Esophagus muscularis mucosa (tissue), 4 donors: ENCODE measurements at regions not wholly inside any gene's neighbourhood (a gene's known extent, or its start where the extent isn't known, plus 50 kb on each side); places are given as distances from the start of the nearest gene placed in this dataset.
"Not testable (repeated sequence)": the region's sequence is repeated elsewhere in the genome, so short reads cannot be mapped to it uniquely, and the experiment has no call there.

Experiments used
- DNase-seq: peaks from one replicate; pipeline ENCODE4 v3.0.0-alpha.2; 2017; ENCODE audit errors: extremely low spot score
- H3K27ac ChIP-seq, 4 donors: fragments of 200-600 bp; sonication (generic); replicated peaks in 1 of 4; 1 replicate in 3 of 4; 2 replicates in 1 of 4; pipeline ENCODE4 v1.5.1; 2016 to 2019; ENCODE audit warnings: mild to moderate bottlenecking in 1 of 4
- H3K27me3 ChIP-seq, 4 donors: fragments of 200-600 bp; sonication (generic); one replicate each; pipeline versions ENCODE4 v1.5.1 to v1.6.0; 2016 to 2019
- H3K36me3 ChIP-seq, 4 donors: fragments of 200-600 bp; sonication (generic); one replicate each; pipeline ENCODE4 v1.5.1; 2016 to 2019
- H3K4me1 ChIP-seq, 4 donors: fragments of 200-600 bp; sonication (generic); one replicate each; pipeline ENCODE4 v1.5.1; 2016 to 2019
- H3K4me3 ChIP-seq, 4 donors: fragments of 200-600 bp; sonication (generic); 1 replicate in 2 of 4; 2 replicates in 2 of 4; pipeline ENCODE4 v1.5.1; 2016 to 2019; ENCODE audit warnings: mild to moderate bottlenecking in 4 of 4, moderate library complexity in 1 of 4
- H3K9me3 ChIP-seq, 4 donors: fragments of 200-600 bp; sonication (generic); 1 replicate in 3 of 4; 2 replicates in 1 of 4; pipeline ENCODE4 v1.5.1; 2016 to 2019
- CTCF ChIP-seq, 3 experiments: fragments of 200-600 bp in 2 of 3; fragments of 450-650 bp in 1 of 3; sonication (generic) in 2 of 3; IDR thresholded peaks; one replicate each; pipeline ENCODE4 v1.5.1; 2017 to 2019; ENCODE audit warnings: antibody characterized with exemption in 3 of 3, mild to moderate bottlenecking in 2 of 3, moderate library complexity in 1 of 3
- EP300 ChIP-seq: sonication (generic); formaldehyde crosslinking; IDR thresholded peaks from one replicate; pipeline ENCODE4 v1.6.1; 2017; ENCODE audit warnings: antibody characterized with exemption
- POLR2A ChIP-seq: fragments of 450-650 bp; IDR thresholded peaks from one replicate; pipeline ENCODE4 v1.6.1; 2017; ENCODE audit warnings: antibody characterized with exemption, moderate library complexity, mild to moderate bottlenecking, low read depth
- POLR2AphosphoS5 ChIP-seq, 2 donors: sonication (generic); formaldehyde crosslinking; IDR thresholded peaks; one replicate each; pipeline ENCODE4 v1.6.1; 2017; ENCODE audit warnings: antibody characterized with exemption in 2 of 2
- WGBS: methylation state at CpG from one replicate; pipeline ENCODE4 v1.1.5; 2018; 5-methylcytosine and 5-hydroxymethylcytosine counted together
- intact Hi-C: fragments of 100-400 bp; cut with DNase I; formaldehyde crosslinking; loops from one replicate; pipeline ENCODE4 v1.15.1; 2023

DNA sequence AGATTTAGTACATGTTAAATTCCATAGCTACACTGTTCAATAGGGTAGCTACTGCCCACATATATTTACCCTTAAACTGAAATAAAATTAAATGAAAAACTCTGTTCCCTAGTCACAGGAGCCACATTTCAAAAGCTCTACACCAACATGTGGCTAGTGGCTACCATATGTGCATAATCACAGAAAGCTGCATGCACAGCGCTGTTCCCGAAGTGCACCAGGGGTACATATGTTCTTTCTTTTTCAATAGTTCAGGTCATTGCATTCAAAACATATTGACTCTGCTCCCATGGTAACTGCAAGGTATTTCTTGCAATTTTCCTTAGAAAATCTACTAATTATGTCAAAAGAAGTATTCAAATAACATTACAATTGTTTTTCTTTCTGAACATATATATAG is 591.2 kb downstream of the PDHA2 start:
- Histone ChIP-seq H3K9me3 (no peaks in the 10 kb centered on the region), H3K36me3 (no peaks in the 10 kb centered on the region), H3K4me3 (no peak overlapping the region), H3K4me1 (no peaks in the 10 kb centered on the region), H3K27me3 (no peaks in the 10 kb centered on the region), H3K27ac (no peak overlapping the region)
- TF ChIP-seq POLR2A (no peak), EP300 (no peak), POLR2AphosphoS5 (IDR thresholded peaks at IDR 0.05) (no peak), CTCF (IDR thresholded peaks at IDR 0.05) (no peak)
- 96% methylated on average over 2 of the region's 2 CpGs for WGBS
- DNase-seq: no peak
- intact Hi-C loops: no loop called here

DNA sequence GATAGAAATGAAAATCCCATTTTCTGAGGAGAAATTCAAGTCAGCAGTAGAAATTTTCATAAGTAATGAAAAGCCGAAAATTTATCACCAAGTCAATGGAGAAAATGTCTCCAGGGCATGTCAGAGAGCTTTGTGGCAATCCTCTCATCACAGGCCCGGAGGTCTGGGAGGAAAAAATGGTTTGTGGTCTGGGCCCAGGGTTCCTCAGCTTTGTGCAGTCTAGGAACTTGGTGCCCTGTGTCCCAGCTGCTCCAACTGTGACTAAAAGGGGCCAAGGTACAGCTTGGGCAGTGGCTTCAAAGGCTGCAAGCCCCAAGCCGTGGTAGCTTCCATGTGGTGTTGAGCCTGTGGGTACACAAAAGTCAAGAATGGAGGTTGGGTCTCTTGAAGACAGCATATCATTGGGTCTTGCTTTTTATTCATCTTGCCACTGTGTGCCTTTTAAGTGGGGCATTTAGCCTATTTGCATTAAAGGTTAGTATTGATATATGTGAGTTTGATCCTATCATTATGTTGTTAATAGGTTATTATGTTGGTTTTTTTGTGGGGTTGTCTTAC is 608.5 kb downstream of the PDHA2 start:
- H3K4me1 ChIP-seq: no peaks in the 10 kb centered on the region
- WGBS: 67% methylated on average over 3 of the region's 3 CpGs
- DNase-seq: no peak
- intact Hi-C loops: no loop called here
- H3K4me3 ChIP-seq: no peak overlapping the region
- no peaks in the 10 kb centered on the region for H3K27me3 ChIP-seq
- H3K36me3 ChIP-seq: no peaks in the 10 kb centered on the region
- H3K9me3 ChIP-seq: peaks cover 0 to 25% (median 15%) of the 10 kb centered on the region in 4 donors
- H3K27ac ChIP-seq: no peak overlapping the region
- TF ChIP-seq POLR2AphosphoS5 (IDR thresholded peaks at IDR 0.05): no peak
- TF ChIP-seq EP300: no peak
- no peak for TF ChIP-seq CTCF (IDR thresholded peaks at IDR 0.05)
- no peak for TF ChIP-seq POLR2A

DNA sequence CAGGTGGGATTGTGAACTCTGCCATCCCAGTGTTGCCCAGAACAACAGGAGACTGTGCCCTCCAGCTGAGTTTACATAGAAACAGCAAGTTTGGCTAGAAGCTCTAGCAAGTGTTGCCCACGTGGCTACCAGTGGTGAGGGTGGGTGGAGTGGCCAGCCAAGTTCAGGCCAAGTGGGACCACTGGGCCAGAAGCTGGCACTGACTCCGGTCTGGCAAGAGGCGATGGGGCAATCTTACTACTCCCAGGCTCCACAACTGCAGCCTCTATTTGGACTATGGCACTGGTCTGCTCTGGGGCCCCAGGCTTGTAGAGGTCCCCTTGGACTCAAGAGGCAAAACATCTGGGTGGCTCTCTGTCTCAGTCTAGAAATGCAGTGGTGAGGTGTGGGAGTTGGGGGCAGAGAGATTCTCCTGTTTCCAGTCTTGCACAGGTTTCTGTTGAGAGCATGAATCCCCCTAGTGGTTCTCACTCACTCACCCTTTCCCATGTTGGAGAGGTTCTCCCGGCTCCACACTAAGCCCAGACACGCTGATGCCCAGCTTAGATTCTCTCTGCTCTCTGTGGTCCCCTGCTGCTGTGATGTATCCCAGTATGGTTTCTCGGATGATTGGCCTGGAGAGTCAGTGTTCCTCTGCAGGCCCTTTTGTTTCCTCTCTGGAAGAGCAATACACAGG is 615.3 kb downstream of the PDHA2 start:
- no peaks in the 10 kb centered on the region for H3K4me1 ChIP-seq
- H3K36me3 ChIP-seq: no peaks in the 10 kb centered on the region
- TF ChIP-seq CTCF (IDR thresholded peaks at IDR 0.05) (no peak), POLR2A (no peak), POLR2AphosphoS5 (IDR thresholded peaks at IDR 0.05) (no peak), EP300 (no peak)
- no peak overlapping the region for H3K27ac ChIP-seq
- H3K9me3 ChIP-seq: peaks cover 0 to 4% (median 0%) of the 10 kb centered on the region in 4 donors
- 84% methylated on average over 5 of the region's 6 CpGs for WGBS
- no peaks in the 10 kb centered on the region for H3K27me3 ChIP-seq
- H3K4me3 ChIP-seq: no peak overlapping the region
- no peak for DNase-seq
- intact Hi-C loops: no loop called here

- intact Hi-C loops, DNase-seq, H3K4me1 ChIP-seq, H3K36me3 ChIP-seq, H3K4me3 ChIP-seq, H3K27me3 ChIP-seq, H3K9me3 ChIP-seq, H3K27ac ChIP-seq: not testable (repeated sequence)
- WGBS: 84% methylated on average over 4 of the region's 4 CpGs
These were observed 618.1 kb downstream of the PDHA2 start for GRCh38 chr4:96458031-96458430.

DNA sequence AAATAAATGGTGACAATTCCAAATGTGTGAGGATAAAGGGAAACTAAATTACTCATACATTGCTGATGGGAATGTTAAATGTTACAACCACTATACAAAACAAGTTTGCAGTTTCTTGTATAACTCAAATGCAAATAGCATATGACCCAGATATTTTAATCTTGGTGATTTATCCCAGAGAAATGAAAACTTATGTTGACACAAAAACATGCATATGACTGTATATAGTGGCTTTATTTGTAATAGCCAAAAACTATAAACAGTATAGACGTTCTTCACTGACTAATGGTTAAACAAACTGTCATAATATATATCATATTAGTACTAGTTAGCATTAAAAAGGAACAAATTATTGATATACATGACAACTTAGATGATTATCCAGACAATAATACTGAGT is 619.2 kb downstream of the PDHA2 start:
- no peaks in the 10 kb centered on the region for H3K36me3 ChIP-seq
- intact Hi-C loops: no loop called here
- TF ChIP-seq POLR2A: no peak
- no peak for TF ChIP-seq EP300
- no peak for TF ChIP-seq CTCF (IDR thresholded peaks at IDR 0.05)
- TF ChIP-seq POLR2AphosphoS5 (IDR thresholded peaks at IDR 0.05): no peak
- no peaks in the 10 kb centered on the region for H3K9me3 ChIP-seq
- no peaks in the 10 kb centered on the region for H3K4me1 ChIP-seq
- DNase-seq: no peak
- no peak overlapping the region for H3K27ac ChIP-seq
- WGBS: 23% methylated on average over 1 of the region's 1 CpG
- H3K27me3 ChIP-seq: no peaks in the 10 kb centered on the region
- no peak overlapping the region for H3K4me3 ChIP-seq
